Gastrocnemius medialis (tissue), 4 donors: ENCODE measurements at regions not wholly inside any gene's neighbourhood (a gene's known extent, or its start where the extent isn't known, plus 50 kb on each side); places are given as distances from the start of the nearest gene placed in this dataset.
"Not testable (repeated sequence)": the region's sequence is repeated elsewhere in the genome, so short reads cannot be mapped to it uniquely, and the experiment has no call there.

Experiments
- ATAC-seq, 2 donors: fragments of 150-250 bp; one replicate each; pipeline ENCODE4 v1.9.1; 2016
- DNase-seq, 2 donors: peaks; one replicate each; pipeline ENCODE4 v3.0.0-alpha.2; 2019
- H3K27ac ChIP-seq, 4 donors: fragments of 200-600 bp; sonication (generic); 1 replicate in 1 of 4; 2 replicates in 3 of 4; pipeline ENCODE4 v1.5.1; 2016 to 2018; ENCODE audit warnings: mild to moderate bottlenecking in 2 of 4, moderate library complexity in 1 of 4
- H3K27me3 ChIP-seq, 3 donors: fragments of 200-600 bp; sonication (generic) in 2 of 3; 1 replicate in 1 of 3; 2 replicates in 2 of 3; pipeline versions ENCODE4 v1.5.1 to v1.6.0; 2016 to 2019; ENCODE audit warnings: mild to moderate bottlenecking in 1 of 3, moderate library complexity in 1 of 3
- H3K36me3 ChIP-seq, 2 donors: fragments of 200-600 bp; sonication (generic) in 1 of 2; one replicate each; pipeline ENCODE4 v1.5.1; 2017 to 2018
- H3K4me1 ChIP-seq, 2 donors: fragments of 200-600 bp; sonication (generic) in 1 of 2; one replicate each; pipeline ENCODE4 v1.5.1; 2016 to 2017; ENCODE audit warnings: mild to moderate bottlenecking in 2 of 2
- H3K4me3 ChIP-seq, 4 donors: fragments of 200-600 bp; sonication (generic) in 3 of 4; 1 replicate in 1 of 4; 2 replicates in 3 of 4; pipeline ENCODE4 v1.5.1; 2016 to 2019; ENCODE audit warnings: mild to moderate bottlenecking in 2 of 4
- H3K9me3 ChIP-seq, 3 donors: fragments of 200-600 bp; sonication (generic) in 2 of 3; 1 replicate in 1 of 3; 2 replicates in 2 of 3; pipeline ENCODE4 v1.5.1; 2016 to 2019
- CTCF ChIP-seq, 5 experiments: fragments of 450-650 bp in 3 of 5; fragments of 200-600 bp in 2 of 5; sonication (generic) in 2 of 5; IDR thresholded peaks in 4 of 5; conservative IDR thresholded peaks in 1 of 5; 1 replicate in 4 of 5; 2 replicates in 1 of 5; pipeline ENCODE4 v1.5.1; 2016 to 2019; ENCODE audit warnings: antibody characterized with exemption in 5 of 5, mild to moderate bottlenecking in 3 of 5, moderate library complexity in 3 of 5
- POLR2A ChIP-seq, 2 donors: fragments of 450-650 bp; IDR thresholded peaks; one replicate each; pipeline ENCODE4 v1.6.1; 2017; ENCODE audit warnings: antibody characterized with exemption in 2 of 2, mild to moderate bottlenecking in 2 of 2, moderate library complexity in 2 of 2
- in situ Hi-C, 4 donors: fragments of 200-750 bp; cut with MboI; loops; one replicate each; pipeline versions ENCODE4 v1.15.0 to v1.8.0; 2017; ENCODE audit warnings: low sequenced_read_pairs in 4 of 4
- intact Hi-C: fragments of 100-400 bp; cut with DNase I; formaldehyde crosslinking; loops from one replicate; pipeline ENCODE4 v1.15.1; 2023; ENCODE audit warnings: low total_unique reads

DNA sequence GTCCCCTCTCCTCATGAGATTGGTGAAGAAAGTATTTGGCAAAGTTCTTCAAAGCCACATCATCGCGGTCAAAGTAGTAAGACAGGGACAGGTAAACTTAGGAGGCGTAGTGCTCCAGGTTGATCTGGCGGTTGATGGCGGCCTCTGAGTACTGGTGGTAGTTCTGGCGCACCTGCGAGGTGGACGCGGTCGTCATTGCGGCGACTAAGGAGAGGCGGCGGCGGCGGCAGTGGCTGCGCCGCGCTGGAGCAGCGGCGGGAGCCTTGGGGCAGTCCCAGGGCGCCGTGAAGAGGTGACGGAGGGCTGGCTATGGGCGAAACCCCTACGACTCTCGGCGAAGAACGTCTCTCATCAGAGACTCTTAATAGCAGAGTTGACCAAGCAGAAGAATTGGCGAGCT, 107.2 kb upstream of the UBE2E3 start:
- no peaks in the 10 kb centered on the region for H3K9me3 ChIP-seq
- H3K4me3 ChIP-seq: no peak overlapping the region
- no peak for TF ChIP-seq POLR2A (IDR thresholded peaks at IDR 0.05)
- no peak for TF ChIP-seq CTCF (IDR thresholded peaks at IDR 0.05 in 4 of 5, conservative IDR thresholded peaks at IDR 0.05 in 1 of 5)
- H3K4me1 ChIP-seq: no peaks in the 10 kb centered on the region
- no peak overlapping the region for H3K27ac ChIP-seq
- no peak for DNase-seq
- H3K36me3 ChIP-seq: no peaks in the 10 kb centered on the region
- intact Hi-C loops (no loop called here), in situ Hi-C loops (no loop called here)
- no peaks in the 10 kb centered on the region for H3K27me3 ChIP-seq
- ATAC-seq: no peak

- H3K27me3 ChIP-seq, H3K36me3 ChIP-seq, intact Hi-C loops, ATAC-seq, H3K9me3 ChIP-seq, H3K4me3 ChIP-seq, DNase-seq, H3K4me1 ChIP-seq, H3K27ac ChIP-seq, in situ Hi-C loops: not testable (repeated sequence)
These were observed 107.6 kb upstream of the UBE2E3 start for GRCh38 chr2:180872781-180873180.

DNA sequence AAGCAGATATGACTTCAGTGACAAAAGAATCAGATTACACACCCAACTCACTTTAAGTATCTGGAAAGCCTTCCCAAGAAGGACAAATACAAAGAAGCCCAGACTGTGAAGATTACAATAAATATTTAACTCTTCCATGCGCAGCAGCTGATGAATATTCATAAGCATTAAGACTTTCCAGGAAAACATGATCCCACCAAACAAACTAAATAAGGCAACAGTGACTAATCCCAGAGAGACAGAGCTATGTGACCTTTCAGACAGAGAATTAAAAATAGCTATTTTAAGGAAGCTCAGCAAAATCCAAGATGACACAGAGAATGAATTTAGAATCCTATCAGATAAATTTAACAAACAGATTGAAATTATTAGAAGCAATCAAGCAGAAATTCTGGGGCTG, 108.2 kb upstream of the UBE2E3 start:
- intact Hi-C loops: no loop called here
- in situ Hi-C loops: no loop called here
- Histone ChIP-seq H3K4me3 (no peak overlapping the region), H3K36me3 (no peaks in the 10 kb centered on the region), H3K27me3 (no peaks in the 10 kb centered on the region), H3K4me1 (no peaks in the 10 kb centered on the region), H3K9me3 (no peaks in the 10 kb centered on the region), H3K27ac (no peak overlapping the region)
- no peak for TF ChIP-seq CTCF (IDR thresholded peaks at IDR 0.05 in 4 of 5, conservative IDR thresholded peaks at IDR 0.05 in 1 of 5)
- TF ChIP-seq POLR2A (IDR thresholded peaks at IDR 0.05): no peak
- ATAC-seq (no peak), DNase-seq (no peak)

GRCh38 chr2:180871649-180872048, 108.8 kb upstream of the UBE2E3 start:
- Histone ChIP-seq H3K36me3 (no peaks in the 10 kb centered on the region), H3K27ac (no peak overlapping the region), H3K4me3 (no peak overlapping the region), H3K27me3 (no peaks in the 10 kb centered on the region), H3K9me3 (no peaks in the 10 kb centered on the region), H3K4me1 (no peaks in the 10 kb centered on the region)
- no peak for DNase-seq
- intact Hi-C loops (no loop called here), in situ Hi-C loops (no loop called here)
- ATAC-seq: no peak
- TF ChIP-seq POLR2A (IDR thresholded peaks at IDR 0.05) (no peak), CTCF (IDR thresholded peaks at IDR 0.05 in 4 of 5, conservative IDR thresholded peaks at IDR 0.05 in 1 of 5) (no peak)

DNA sequence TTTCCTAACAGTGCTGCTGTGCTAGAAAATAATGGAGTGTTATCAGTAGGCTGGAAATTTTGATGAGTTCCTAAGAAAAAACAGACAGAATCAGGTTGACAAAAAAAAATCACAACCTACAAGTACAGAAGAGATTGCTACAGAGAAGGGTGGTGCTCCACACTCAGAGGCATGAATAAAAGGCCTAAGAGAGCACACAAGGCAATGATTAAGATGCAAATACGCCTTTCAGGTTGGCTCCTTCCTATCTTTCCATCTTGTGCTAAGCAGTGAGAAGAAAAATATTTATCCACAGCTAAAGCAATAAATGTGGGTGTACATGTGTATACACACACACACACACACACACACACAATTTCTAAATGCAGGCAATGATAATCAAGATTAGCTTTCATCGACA, 130.6 kb upstream of the UBE2E3 start:
- H3K27me3 ChIP-seq: no peaks in the 10 kb centered on the region
- in situ Hi-C loops: no loop called here
- intact Hi-C loops: no loop called here
- DNase-seq (no peak), ATAC-seq (no peak)
- no peaks in the 10 kb centered on the region for H3K9me3 ChIP-seq
- H3K4me1 ChIP-seq: no peaks in the 10 kb centered on the region
- no peak overlapping the region for H3K27ac ChIP-seq
- no peaks in the 10 kb centered on the region for H3K36me3 ChIP-seq
- no peak for TF ChIP-seq POLR2A (IDR thresholded peaks at IDR 0.05)
- TF ChIP-seq CTCF (IDR thresholded peaks at IDR 0.05 in 4 of 5, conservative IDR thresholded peaks at IDR 0.05 in 1 of 5): no peak
- no peak overlapping the region for H3K4me3 ChIP-seq
